ENCODE measurements at regions not wholly inside any gene's neighbourhood (a gene's known extent, or its start where the extent isn't known, plus 50 kb on each side); places are given as distances from the start of the nearest gene placed in this dataset.

- DNase-seq (ENCODE audit: low read depth), result no peak
These were observed 157.2 kb downstream of the CD83 start for GRCh38 chr6:14274546-14275492.

GRCh38 chr6:14275493-14275851 lies 157.9 kb downstream of the CD83 start:
- no peak for DNase-seq (ENCODE audit: low read depth)

GRCh38 chr6:14276071-14276470 lies 158.5 kb downstream of the CD83 start:
- no peak for DNase-seq (ENCODE audit: low read depth)

GRCh38 chr6:14276667-14277404 lies 159.3 kb downstream of the CD83 start:
- peak; percentile 21 for DNase-seq (ENCODE audit: low read depth)

- no peak for DNase-seq (ENCODE audit: low read depth)
These were observed 159.9 kb downstream of the CD83 start for GRCh38 chr6:14277405-14277930.

GRCh38 chr6:14278006-14278405 lies 160.4 kb downstream of the CD83 start:
- DNase-seq (ENCODE audit: low read depth), result no peak

GRCh38 chr6:14278446-14278845 lies 160.9 kb downstream of the CD83 start:
- DNase-seq (ENCODE audit: low read depth), result no peak

GRCh38 chr6:14280006-14280510 lies 162.5 kb downstream of the CD83 start:
- DNase-seq (ENCODE audit: low read depth), result no peak

GRCh38 chr6:14280766-14281293 lies 163.3 kb downstream of the CD83 start:
- no peak for DNase-seq (ENCODE audit: low read depth)

- no peak for DNase-seq (ENCODE audit: low read depth)
These were observed 164.5 kb downstream of the CD83 start for GRCh38 chr6:14281811-14282660.

GRCh38 chr6:14282854-14283505 lies 165.4 kb downstream of the CD83 start:
- DNase-seq (ENCODE audit: low read depth), result no peak

GRCh38 chr6:14283600-14284235 lies 166.1 kb downstream of the CD83 start:
- no peak for DNase-seq (ENCODE audit: low read depth)

- DNase-seq (ENCODE audit: low read depth), result no peak
These were observed 167.5 kb downstream of the CD83 start for GRCh38 chr6:14284969-14285590.

- peak; percentile 83 for DNase-seq (ENCODE audit: low read depth)
These were observed 168.6 kb downstream of the CD83 start for GRCh38 chr6:14286144-14286543.

- no peak for DNase-seq (ENCODE audit: low read depth)
These were observed 169.3 kb downstream of the CD83 start for GRCh38 chr6:14286634-14287428.

- DNase-seq (ENCODE audit: low read depth), result no peak
These were observed 170.1 kb downstream of the CD83 start for GRCh38 chr6:14287707-14288106.

GRCh38 chr6:14288910-14289309 lies 171.3 kb downstream of the CD83 start:
- DNase-seq (ENCODE audit: low read depth), result no peak

- no peak for DNase-seq (ENCODE audit: low read depth)
These were observed 172.6 kb downstream of the CD83 start for GRCh38 chr6:14290041-14290771.

Data from Daoy (cell line).